ENCODE measurements at regions not wholly inside any gene's neighbourhood (a gene's known extent, or its start where the extent isn't known, plus 50 kb on each side); places are given as distances from the start of the nearest gene placed in this dataset.

- no peak for DNase-seq (ENCODE audit: extremely low spot score)
- Histone ChIP-seq H3K4me1 (ENCODE audit: insufficient read depth) (no peaks in the 10 kb centered on the region), H3K36me3 (ENCODE audit: insufficient read depth) (no peaks in the 10 kb centered on the region), H3K4me3 (ENCODE audit: low read depth, low read length) (no peak overlapping the region), H3K27ac (ENCODE audit: low read depth) (no peak overlapping the region)
- WGBS, result 93% methylated on average over 5 of the region's 5 CpGs
Observed at GRCh38 chr2:40043641-40044040, 264.6 kb upstream of the THUMPD2 start.

- H3K27ac ChIP-seq (ENCODE audit: low read depth), result no peak overlapping the region
- WGBS, result 90% methylated on average over 4 of the region's 4 CpGs
- DNase-seq (ENCODE audit: extremely low spot score), result no peak
- no peaks in the 10 kb centered on the region for H3K4me1 ChIP-seq (ENCODE audit: insufficient read depth)
- no peaks in the 10 kb centered on the region for H3K36me3 ChIP-seq (ENCODE audit: insufficient read depth)
- H3K4me3 ChIP-seq (ENCODE audit: low read depth, low read length), result no peak overlapping the region
Observed at GRCh38 chr2:40043191-40043590, 264.1 kb upstream of the THUMPD2 start.

GRCh38 chr2:40041422-40042382 is 262.6 kb upstream of the THUMPD2 start:
- H3K4me1 ChIP-seq (ENCODE audit: insufficient read depth), result no peaks in the 10 kb centered on the region
- DNase-seq (ENCODE audit: extremely low spot score), result peak; percentile 13
- H3K36me3 ChIP-seq (ENCODE audit: insufficient read depth), result no peaks in the 10 kb centered on the region
- H3K4me3 ChIP-seq (ENCODE audit: low read depth, low read length), result no peak overlapping the region
- 43% methylated on average over 6 of the region's 6 CpGs for WGBS
- no peak overlapping the region for H3K27ac ChIP-seq (ENCODE audit: low read depth)

- no peak overlapping the region for H3K27ac ChIP-seq (ENCODE audit: low read depth)
Observed at GRCh38 chr2:40039549-40039948, 260.5 kb upstream of the THUMPD2 start.

GRCh38 chr2:40038646-40039045 is 259.6 kb upstream of the THUMPD2 start:
- Histone ChIP-seq H3K27ac (ENCODE audit: low read depth) (no peak overlapping the region), H3K4me1 (ENCODE audit: insufficient read depth) (no peaks in the 10 kb centered on the region), H3K4me3 (ENCODE audit: low read depth, low read length) (no peak overlapping the region), H3K36me3 (ENCODE audit: insufficient read depth) (no peaks in the 10 kb centered on the region)
- 51% methylated on average over 4 of the region's 4 CpGs for WGBS
- DNase-seq (ENCODE audit: extremely low spot score), result no peak

More at GRCh38 chr2:40039549-40039948, 260.5 kb upstream of the THUMPD2 start:
- Histone ChIP-seq H3K4me1 (ENCODE audit: insufficient read depth) (no peaks in the 10 kb centered on the region), H3K4me3 (ENCODE audit: low read depth, low read length) (no peak overlapping the region), H3K36me3 (ENCODE audit: insufficient read depth) (no peaks in the 10 kb centered on the region)
- no peak for DNase-seq (ENCODE audit: extremely low spot score)

GRCh38 chr2:40037303-40037702 is 258.2 kb upstream of the THUMPD2 start:
- Histone ChIP-seq H3K4me3 (ENCODE audit: low read depth, low read length) (no peak overlapping the region), H3K36me3 (ENCODE audit: insufficient read depth) (no peaks in the 10 kb centered on the region), H3K4me1 (ENCODE audit: insufficient read depth) (no peaks in the 10 kb centered on the region), H3K27ac (ENCODE audit: low read depth) (no peak overlapping the region)
- 82% methylated on average over 7 of the region's 7 CpGs for WGBS
- no peak for DNase-seq (ENCODE audit: extremely low spot score)

GRCh38 chr2:40036241-40036640 is 257.2 kb upstream of the THUMPD2 start:
- Histone ChIP-seq H3K4me3 (ENCODE audit: low read depth, low read length) (no peak overlapping the region), H3K36me3 (ENCODE audit: insufficient read depth) (no peaks in the 10 kb centered on the region), H3K4me1 (ENCODE audit: insufficient read depth) (no peaks in the 10 kb centered on the region), H3K27ac (ENCODE audit: low read depth) (no peak overlapping the region)
- no peak for DNase-seq (ENCODE audit: extremely low spot score)
- 94% methylated on average over 2 of the region's 2 CpGs for WGBS

GRCh38 chr2:40034801-40035200 is 255.7 kb upstream of the THUMPD2 start:
- no peak overlapping the region for H3K4me3 ChIP-seq (ENCODE audit: low read depth, low read length)
- H3K4me1 ChIP-seq (ENCODE audit: insufficient read depth), result no peaks in the 10 kb centered on the region
- no peak for DNase-seq (ENCODE audit: extremely low spot score)
- H3K27ac ChIP-seq (ENCODE audit: low read depth), result no peak overlapping the region
- no peaks in the 10 kb centered on the region for H3K36me3 ChIP-seq (ENCODE audit: insufficient read depth)

- WGBS, result 81% methylated on average over 3 of the region's 3 CpGs
- DNase-seq (ENCODE audit: extremely low spot score), result no peak
- Histone ChIP-seq H3K36me3 (ENCODE audit: insufficient read depth) (no peaks in the 10 kb centered on the region), H3K4me3 (ENCODE audit: low read depth, low read length) (no peak overlapping the region), H3K27ac (ENCODE audit: low read depth) (no peak overlapping the region), H3K4me1 (ENCODE audit: insufficient read depth) (no peaks in the 10 kb centered on the region)
Observed at GRCh38 chr2:40034198-40034597, 255.1 kb upstream of the THUMPD2 start.

GRCh38 chr2:40033781-40034180 is 254.7 kb upstream of the THUMPD2 start:
- H3K36me3 ChIP-seq (ENCODE audit: insufficient read depth), result no peaks in the 10 kb centered on the region
- no peak overlapping the region for H3K4me3 ChIP-seq (ENCODE audit: low read depth, low read length)
- DNase-seq (ENCODE audit: extremely low spot score), result no peak
- 84% methylated on average over 4 of the region's 4 CpGs for WGBS
- H3K27ac ChIP-seq (ENCODE audit: low read depth), result no peak overlapping the region
- H3K4me1 ChIP-seq (ENCODE audit: insufficient read depth), result no peaks in the 10 kb centered on the region

- DNase-seq (ENCODE audit: extremely low spot score), result no peak
- Histone ChIP-seq H3K4me3 (ENCODE audit: low read depth, low read length) (no peak overlapping the region), H3K27ac (ENCODE audit: low read depth) (no peak overlapping the region), H3K36me3 (ENCODE audit: insufficient read depth) (no peaks in the 10 kb centered on the region), H3K4me1 (ENCODE audit: insufficient read depth) (no peaks in the 10 kb centered on the region)
- WGBS, result 83% methylated on average over 2 of the region's 2 CpGs
Observed at GRCh38 chr2:40032650-40033319, 253.7 kb upstream of the THUMPD2 start.

GRCh38 chr2:40030456-40030975 is 251.5 kb upstream of the THUMPD2 start:
- no peaks in the 10 kb centered on the region for H3K36me3 ChIP-seq (ENCODE audit: insufficient read depth)
- no peaks in the 10 kb centered on the region for H3K4me1 ChIP-seq (ENCODE audit: insufficient read depth)
- 70% methylated on average over 2 of the region's 2 CpGs for WGBS
- no peak overlapping the region for H3K27ac ChIP-seq (ENCODE audit: low read depth)
- H3K4me3 ChIP-seq (ENCODE audit: low read depth, low read length), result no peak overlapping the region
- no peak for DNase-seq (ENCODE audit: extremely low spot score)

GRCh38 chr2:40028792-40029488 is 249.9 kb upstream of the THUMPD2 start:
- Histone ChIP-seq H3K36me3 (ENCODE audit: insufficient read depth) (no peaks in the 10 kb centered on the region), H3K4me3 (ENCODE audit: low read depth, low read length) (no peak overlapping the region), H3K4me1 (ENCODE audit: insufficient read depth) (no peaks in the 10 kb centered on the region), H3K27ac (ENCODE audit: low read depth) (no peak overlapping the region)
- no peak for DNase-seq (ENCODE audit: extremely low spot score)
- 87% methylated on average over 1 of the region's 1 CpG for WGBS

All from urinary bladder (tissue), 3 donors.